Spleen (tissue), 7 donors: ENCODE measurements at regions not wholly inside any gene's neighbourhood (a gene's known extent, or its start where the extent isn't known, plus 50 kb on each side); places are given as distances from the start of the nearest gene placed in this dataset.

ENCODE experiments used
- POLR2A ChIP-seq, 3 donors: fragments of 450-650 bp; IDR thresholded peaks; one replicate each; pipeline ENCODE4 v1.5.1; 2017; ENCODE audit warnings: antibody characterized with exemption in 3 of 3, mild to moderate bottlenecking in 1 of 3
- POLR2AphosphoS5 ChIP-seq, 3 donors: sonication (generic); formaldehyde crosslinking; IDR thresholded peaks; one replicate each; pipeline ENCODE4 v1.5.1; 2017; ENCODE audit warnings: antibody characterized with exemption in 3 of 3
- TF ChIP-seq, protein P1 (sequence below), 11 experiments: fragments of 200-600 bp in 7 of 11; fragments of 450-650 bp in 4 of 11; sonication (generic) in 4 of 11; IDR thresholded peaks in 8 of 11; conservative IDR thresholded peaks in 3 of 11; 1 replicate in 7 of 11; 2 replicates in 4 of 11; pipeline versions ENCODE4 v1.4.0 to v1.8.0; 2016 to 2021; ENCODE audit warnings: antibody characterized with exemption in 11 of 11, inconsistent platforms in 4 of 11, mild to moderate bottlenecking in 1 of 11
- donor health status: DM: no; HTN: no; CAD: no; lungs with moderate emphysema.
- donor health status: DM: no; HTN: no; CAD: no.
- donor health status: DM: no; HTN: no; CAD: no.

DNA sequence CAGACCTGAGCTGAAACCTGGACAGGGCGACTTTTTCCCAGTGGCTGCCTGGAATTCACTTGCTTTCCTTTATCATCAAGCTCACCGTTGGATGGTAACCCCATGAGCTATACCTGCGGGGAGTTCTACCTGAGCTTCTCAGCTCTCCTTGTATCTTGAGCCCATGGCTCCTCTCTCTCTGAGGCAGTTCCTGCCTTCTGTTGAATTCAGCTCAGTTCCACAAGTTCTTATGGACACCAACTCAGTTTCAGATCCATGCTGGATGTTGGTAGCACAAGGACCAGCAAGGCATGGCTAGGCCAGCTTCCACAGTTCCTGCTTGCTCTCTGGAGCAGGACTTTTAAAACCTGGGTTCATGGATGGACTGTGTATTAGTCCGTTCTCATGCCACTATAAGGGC is 58.3 kb upstream of the AMPD3 start:
- TF ChIP-seq POLR2A (IDR thresholded peaks at IDR 0.05) (no peak), POLR2AphosphoS5 (IDR thresholded peaks at IDR 0.05) (no peak)
- TF ChIP-seq, protein P1, sequence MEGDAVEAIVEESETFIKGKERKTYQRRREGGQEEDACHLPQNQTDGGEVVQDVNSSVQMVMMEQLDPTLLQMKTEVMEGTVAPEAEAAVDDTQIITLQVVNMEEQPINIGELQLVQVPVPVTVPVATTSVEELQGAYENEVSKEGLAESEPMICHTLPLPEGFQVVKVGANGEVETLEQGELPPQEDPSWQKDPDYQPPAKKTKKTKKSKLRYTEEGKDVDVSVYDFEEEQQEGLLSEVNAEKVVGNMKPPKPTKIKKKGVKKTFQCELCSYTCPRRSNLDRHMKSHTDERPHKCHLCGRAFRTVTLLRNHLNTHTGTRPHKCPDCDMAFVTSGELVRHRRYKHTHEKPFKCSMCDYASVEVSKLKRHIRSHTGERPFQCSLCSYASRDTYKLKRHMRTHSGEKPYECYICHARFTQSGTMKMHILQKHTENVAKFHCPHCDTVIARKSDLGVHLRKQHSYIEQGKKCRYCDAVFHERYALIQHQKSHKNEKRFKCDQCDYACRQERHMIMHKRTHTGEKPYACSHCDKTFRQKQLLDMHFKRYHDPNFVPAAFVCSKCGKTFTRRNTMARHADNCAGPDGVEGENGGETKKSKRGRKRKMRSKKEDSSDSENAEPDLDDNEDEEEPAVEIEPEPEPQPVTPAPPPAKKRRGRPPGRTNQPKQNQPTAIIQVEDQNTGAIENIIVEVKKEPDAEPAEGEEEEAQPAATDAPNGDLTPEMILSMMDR (IDR thresholded peaks at IDR 0.05 in 8 of 11, conservative IDR thresholded peaks at IDR 0.05 in 3 of 11), result no peak
